ENCODE measurements at regions not wholly inside any gene's neighbourhood (a gene's known extent, or its start where the extent isn't known, plus 50 kb on each side); places are given as distances from the start of the nearest gene placed in this dataset.
"Not testable (repeated sequence)": the region's sequence is repeated elsewhere in the genome, so short reads cannot be mapped to it uniquely, and the experiment has no call there.

- Mint-ChIP-seq H3K4me1 (ENCODE audit: low read depth) (no peaks in the 10 kb centered on the region), H3K9me3 (peaks cover 5% of the 10 kb centered on the region), H3K4me3 (no peak overlapping the region), H3K27me3 (no peaks in the 10 kb centered on the region), H3K36me3 (ENCODE audit: low read depth) (no peaks in the 10 kb centered on the region), H3K27ac (no peak overlapping the region)
These were observed 131.6 kb downstream of the SKIDA1 start for GRCh38 chr10:21393931-21394330.

DNA sequence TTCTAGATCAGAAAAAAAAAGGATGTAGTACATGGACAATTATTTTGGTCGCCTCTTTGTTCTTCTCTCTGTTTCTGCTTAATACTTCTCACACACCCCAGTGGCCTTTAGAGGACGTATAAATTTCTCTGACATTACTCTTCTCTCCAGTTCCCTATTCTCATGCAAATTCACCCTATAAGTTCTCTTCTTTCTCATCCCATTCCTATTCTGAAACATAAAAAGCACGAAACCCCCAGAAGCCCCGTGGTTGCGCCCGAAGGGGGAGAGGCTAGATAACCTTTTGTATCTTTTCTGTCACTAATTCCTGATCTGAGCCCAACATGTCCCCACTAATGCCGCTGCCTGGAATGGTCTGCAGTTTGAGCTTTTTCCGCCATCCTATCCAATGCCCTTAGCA lies 136.9 kb downstream of the SKIDA1 start:
- H3K4me3 Mint-ChIP-seq: no peak overlapping the region
- H3K9me3 Mint-ChIP-seq: no peaks in the 10 kb centered on the region
- H3K36me3 Mint-ChIP-seq (ENCODE audit: low read depth): no peaks in the 10 kb centered on the region
- H3K27ac Mint-ChIP-seq: no peak overlapping the region
- H3K4me1 Mint-ChIP-seq (ENCODE audit: low read depth): no peaks in the 10 kb centered on the region
- H3K27me3 Mint-ChIP-seq: no peaks in the 10 kb centered on the region

- Mint-ChIP-seq H3K4me1 (ENCODE audit: low read depth) (no peaks in the 10 kb centered on the region), H3K27ac (no peak overlapping the region), H3K9me3 (no peaks in the 10 kb centered on the region), H3K27me3 (no peaks in the 10 kb centered on the region), H3K36me3 (ENCODE audit: low read depth) (no peaks in the 10 kb centered on the region), H3K4me3 (no peak overlapping the region)
These were observed 137.6 kb downstream of the SKIDA1 start for GRCh38 chr10:21387868-21388267.

DNA sequence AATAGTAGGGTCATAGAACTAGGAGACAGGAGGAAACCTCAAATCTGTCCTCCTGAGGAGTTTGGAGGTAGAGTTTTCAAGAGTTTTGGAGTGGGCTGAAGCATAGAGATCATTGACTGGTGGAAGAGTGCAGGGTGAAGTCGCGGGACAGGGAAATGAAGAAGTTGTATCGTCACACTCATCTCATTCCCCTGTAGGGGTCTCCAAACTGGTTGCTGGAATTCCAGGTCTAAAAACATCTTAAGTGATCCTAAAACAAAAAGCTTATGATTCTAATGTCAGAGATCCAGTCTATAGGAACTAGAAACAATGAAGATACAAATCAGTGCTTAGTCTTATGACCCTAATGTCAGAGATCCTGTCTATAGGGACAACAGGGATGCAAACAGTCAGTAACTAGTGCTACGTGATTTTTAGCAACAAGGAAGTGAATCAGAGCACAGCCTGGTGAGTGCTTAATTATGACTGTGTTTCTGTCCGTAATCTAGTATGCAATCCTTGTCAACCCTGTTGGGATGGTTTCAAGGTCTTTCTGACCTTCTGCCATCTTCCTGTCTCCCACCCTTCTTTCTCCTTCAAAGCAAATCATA lies 139.4 kb downstream of the SKIDA1 start:
- Mint-ChIP-seq H3K4me1 (ENCODE audit: low read depth) (no peaks in the 10 kb centered on the region), H3K4me3 (no peak overlapping the region), H3K27me3 (no peaks in the 10 kb centered on the region), H3K36me3 (ENCODE audit: low read depth) (no peaks in the 10 kb centered on the region), H3K9me3 (no peaks in the 10 kb centered on the region), H3K27ac (no peak overlapping the region)

- H3K9me3 Mint-ChIP-seq: no peaks in the 10 kb centered on the region
- H3K4me3 Mint-ChIP-seq: no peak overlapping the region
- H3K27ac Mint-ChIP-seq: no peak overlapping the region
- H3K27me3 Mint-ChIP-seq: no peaks in the 10 kb centered on the region
- no peaks in the 10 kb centered on the region for H3K36me3 Mint-ChIP-seq (ENCODE audit: low read depth)
- H3K4me1 Mint-ChIP-seq (ENCODE audit: low read depth): no peaks in the 10 kb centered on the region
These were observed 139.9 kb downstream of the SKIDA1 start for GRCh38 chr10:21385536-21385935.

DNA sequence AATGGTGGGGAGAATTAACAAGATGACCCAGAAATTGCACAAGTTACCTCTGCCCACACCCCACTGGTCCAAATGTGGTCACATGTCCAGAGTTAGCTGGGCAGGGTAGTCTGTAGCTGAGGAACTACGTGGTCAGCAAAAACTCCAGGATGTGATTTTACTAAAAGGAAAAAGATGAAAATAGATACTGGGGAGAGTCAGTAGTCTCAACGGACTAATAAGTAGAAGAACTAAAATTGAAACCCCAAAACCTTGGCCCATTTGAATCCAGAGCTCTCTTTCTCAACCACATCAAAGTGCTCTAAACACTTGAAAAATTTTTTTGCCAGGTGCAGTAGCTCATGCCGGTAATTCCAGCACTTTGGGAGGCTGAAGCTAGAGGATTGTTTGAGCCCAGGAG lies 146.3 kb downstream of the SKIDA1 start:
- Mint-ChIP-seq H3K4me3 (no peak overlapping the region), H3K9me3 (no peaks in the 10 kb centered on the region), H3K36me3 (ENCODE audit: low read depth) (no peaks in the 10 kb centered on the region), H3K27ac (no peak overlapping the region), H3K4me1 (ENCODE audit: low read depth) (peaks cover 3% of the 10 kb centered on the region), H3K27me3 (no peaks in the 10 kb centered on the region)

GRCh38 chr10:21375274-21375673 lies 150.2 kb downstream of the SKIDA1 start:
- H3K27ac Mint-ChIP-seq, H3K4me3 Mint-ChIP-seq: not testable (repeated sequence)
- peaks cover 11% of the 10 kb centered on the region for H3K4me1 Mint-ChIP-seq (ENCODE audit: low read depth)

GRCh38 chr10:21373881-21374280 lies 151.6 kb downstream of the SKIDA1 start:
- H3K36me3 Mint-ChIP-seq (ENCODE audit: low read depth); H3K4me1 Mint-ChIP-seq (ENCODE audit: low read depth); H3K27ac Mint-ChIP-seq; H3K9me3 Mint-ChIP-seq; H3K27me3 Mint-ChIP-seq; H3K4me3 Mint-ChIP-seq: not testable (repeated sequence)

More at GRCh38 chr10:21375274-21375673, 150.2 kb downstream of the SKIDA1 start:
- H3K36me3 Mint-ChIP-seq (ENCODE audit: low read depth); H3K27me3 Mint-ChIP-seq; H3K9me3 Mint-ChIP-seq: not testable (repeated sequence)

GRCh38 chr10:21372651-21373410 lies 152.7 kb downstream of the SKIDA1 start:
- Mint-ChIP-seq H3K4me3 (peak overlapping the region; percentile 49), H3K36me3 (ENCODE audit: low read depth) (no peaks in the 10 kb centered on the region), H3K27ac (peak overlapping the region; percentile 45), H3K9me3 (no peaks in the 10 kb centered on the region), H3K4me1 (ENCODE audit: low read depth) (peaks cover 7% of the 10 kb centered on the region), H3K27me3 (no peaks in the 10 kb centered on the region)

GRCh38 chr10:21369697-21370096 lies 155.8 kb downstream of the SKIDA1 start:
- Mint-ChIP-seq H3K9me3 (no peaks in the 10 kb centered on the region), H3K4me3 (no peak overlapping the region), H3K36me3 (ENCODE audit: low read depth) (no peaks in the 10 kb centered on the region), H3K27ac (no peak overlapping the region), H3K4me1 (ENCODE audit: low read depth) (peaks cover 7% of the 10 kb centered on the region), H3K27me3 (no peaks in the 10 kb centered on the region)

- Mint-ChIP-seq H3K27me3 (no peaks in the 10 kb centered on the region), H3K36me3 (ENCODE audit: low read depth) (no peaks in the 10 kb centered on the region), H3K9me3 (no peaks in the 10 kb centered on the region), H3K4me1 (ENCODE audit: low read depth) (peaks cover 7% of the 10 kb centered on the region), H3K27ac (no peak overlapping the region), H3K4me3 (no peak overlapping the region)
These were observed 156.6 kb downstream of the SKIDA1 start for GRCh38 chr10:21368728-21369425.

- no peaks in the 10 kb centered on the region for H3K9me3 Mint-ChIP-seq
- H3K4me3 Mint-ChIP-seq: no peak overlapping the region
- H3K27me3 Mint-ChIP-seq: no peaks in the 10 kb centered on the region
- peaks cover 5% of the 10 kb centered on the region for H3K4me1 Mint-ChIP-seq (ENCODE audit: low read depth)
- H3K27ac Mint-ChIP-seq: no peak overlapping the region
- no peaks in the 10 kb centered on the region for H3K36me3 Mint-ChIP-seq (ENCODE audit: low read depth)
These were observed 157.4 kb downstream of the SKIDA1 start for GRCh38 chr10:21368022-21368582.

- H3K9me3 Mint-ChIP-seq; H3K36me3 Mint-ChIP-seq (ENCODE audit: low read depth); H3K27me3 Mint-ChIP-seq; H3K4me1 Mint-ChIP-seq (ENCODE audit: low read depth); H3K4me3 Mint-ChIP-seq; H3K27ac Mint-ChIP-seq: not testable (repeated sequence)
These were observed 159.4 kb downstream of the SKIDA1 start for GRCh38 chr10:21366108-21366507.

- Mint-ChIP-seq H3K4me3 (no peak overlapping the region), H3K36me3 (ENCODE audit: low read depth) (no peaks in the 10 kb centered on the region), H3K27me3 (no peaks in the 10 kb centered on the region), H3K27ac (no peak overlapping the region), H3K9me3 (no peaks in the 10 kb centered on the region), H3K4me1 (ENCODE audit: low read depth) (no peaks in the 10 kb centered on the region)
These were observed 161.0 kb downstream of the SKIDA1 start for GRCh38 chr10:21364196-21365114.
